G401.6 (cell line): ENCODE measurements at regions not wholly inside any gene's neighbourhood (a gene's known extent, or its start where the extent isn't known, plus 50 kb on each side); places are given as distances from the start of the nearest gene placed in this dataset.

Source experiments
- FAIRE-seq: peaks from 2 replicates; lab custom pipeline; 2012; peaks lifted over from hg19 to GRCh38; lab: Jason Lieb, UNC

GRCh38 chr18:61183798-61184197 lies 149.4 kb upstream of the CDH20 start:
- no peak for FAIRE-seq

- no peak for FAIRE-seq
These were observed 145.3 kb upstream of the CDH20 start for GRCh38 chr18:61187971-61188370.

DNA sequence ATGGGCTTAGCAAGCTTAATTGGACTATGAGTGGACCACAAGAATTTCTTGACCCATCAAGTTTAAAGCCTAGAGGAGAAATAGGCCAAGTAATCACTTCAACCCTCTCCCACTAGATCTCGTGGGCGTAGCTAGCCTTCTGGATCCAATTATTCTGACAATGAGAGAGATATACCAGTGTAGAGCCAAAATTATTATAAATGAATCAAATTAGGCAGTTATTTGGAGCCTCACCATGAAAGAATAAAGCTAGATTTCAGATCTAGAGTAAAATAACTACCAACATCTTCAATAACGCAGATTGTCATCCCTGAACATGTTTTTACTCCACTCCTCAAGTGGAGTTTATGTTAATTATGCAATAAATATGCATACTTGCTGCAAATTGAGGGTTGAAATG lies 143.9 kb upstream of the CDH20 start:
- FAIRE-seq = no peak

DNA sequence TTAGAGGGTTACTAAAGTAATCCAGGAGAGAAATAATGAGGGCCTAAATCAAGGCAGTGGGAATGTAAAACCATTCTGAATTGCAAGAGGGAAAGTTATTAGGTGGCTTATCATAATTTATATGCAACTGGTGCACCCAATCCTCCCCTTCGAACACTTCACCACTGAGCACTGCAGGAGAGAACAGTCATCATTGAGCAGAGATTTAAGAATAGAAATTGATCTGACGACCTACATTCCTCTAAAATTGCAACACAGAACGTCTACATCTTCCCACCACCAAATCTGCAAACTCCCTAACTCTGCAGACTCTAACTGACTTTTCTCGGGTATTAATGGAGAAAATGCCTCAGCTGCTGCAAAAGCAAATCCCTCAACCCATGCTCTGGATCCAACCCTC lies 138.5 kb upstream of the CDH20 start:
- FAIRE-seq = no peak

DNA sequence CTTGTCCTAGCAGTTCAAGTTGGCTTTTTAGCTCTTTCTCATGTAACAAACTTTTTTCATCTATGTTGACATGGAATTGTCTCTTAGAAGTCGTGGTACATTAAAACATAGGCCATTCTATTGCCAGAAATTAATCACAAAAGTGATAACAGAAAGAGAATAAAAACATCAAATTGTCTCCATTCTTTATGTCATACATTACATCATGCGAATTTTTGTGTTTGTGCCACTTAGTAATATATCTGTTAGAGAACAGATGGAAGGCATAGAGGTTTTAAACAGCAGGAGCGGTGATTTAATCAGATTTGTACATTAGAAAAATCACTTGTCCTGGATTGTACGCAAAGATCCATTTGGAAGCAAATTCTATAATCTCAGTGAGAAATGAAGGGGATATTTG lies 136.5 kb upstream of the CDH20 start:
- no peak for FAIRE-seq

- FAIRE-seq = no peak
These were observed 134.7 kb upstream of the CDH20 start for GRCh38 chr18:61198486-61198885.

- no peak for FAIRE-seq
These were observed 133.9 kb upstream of the CDH20 start for GRCh38 chr18:61199171-61199848.

- no peak for FAIRE-seq
These were observed 131.7 kb upstream of the CDH20 start for GRCh38 chr18:61201511-61201910.

GRCh38 chr18:61203151-61203550 lies 130.1 kb upstream of the CDH20 start:
- FAIRE-seq = no peak

DNA sequence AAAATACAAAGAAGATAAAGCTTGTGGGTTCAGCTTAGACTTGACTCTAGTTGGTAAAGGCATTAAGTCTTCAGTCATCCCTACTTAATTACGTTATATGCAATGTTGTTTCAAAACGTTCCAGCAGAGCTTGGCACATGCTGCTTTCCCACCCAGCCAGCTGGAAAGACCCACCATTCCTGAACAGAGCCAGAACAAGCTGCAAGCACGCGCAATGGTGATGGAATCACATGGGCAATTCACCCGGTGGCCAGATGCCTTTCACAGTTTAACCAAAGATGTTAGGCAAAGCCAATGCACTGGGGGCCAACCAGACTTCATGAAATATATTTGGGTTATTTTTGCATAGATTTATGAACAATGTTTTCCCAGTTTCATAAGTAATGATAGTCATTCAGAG lies 123.4 kb upstream of the CDH20 start:
- FAIRE-seq = no peak

DNA sequence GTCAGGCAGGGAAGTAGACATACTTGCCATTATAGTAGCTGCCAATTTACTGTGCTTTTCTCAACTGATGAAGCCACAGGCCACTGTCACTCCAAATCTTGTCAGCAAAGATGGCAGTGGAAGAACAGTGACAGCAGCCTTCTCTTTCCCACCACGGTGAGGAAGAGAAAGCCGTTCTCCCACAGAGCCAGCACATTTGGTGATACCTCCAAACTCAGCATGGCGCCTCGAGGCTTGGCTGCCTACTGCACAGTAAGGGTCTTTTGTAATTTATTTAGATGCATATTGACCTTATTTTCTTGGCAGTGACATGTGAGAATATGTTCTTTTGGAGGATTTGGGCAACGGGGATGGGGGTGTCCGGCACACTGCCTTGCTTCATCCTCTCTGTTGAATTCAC lies 117.2 kb upstream of the CDH20 start:
- no peak for FAIRE-seq

DNA sequence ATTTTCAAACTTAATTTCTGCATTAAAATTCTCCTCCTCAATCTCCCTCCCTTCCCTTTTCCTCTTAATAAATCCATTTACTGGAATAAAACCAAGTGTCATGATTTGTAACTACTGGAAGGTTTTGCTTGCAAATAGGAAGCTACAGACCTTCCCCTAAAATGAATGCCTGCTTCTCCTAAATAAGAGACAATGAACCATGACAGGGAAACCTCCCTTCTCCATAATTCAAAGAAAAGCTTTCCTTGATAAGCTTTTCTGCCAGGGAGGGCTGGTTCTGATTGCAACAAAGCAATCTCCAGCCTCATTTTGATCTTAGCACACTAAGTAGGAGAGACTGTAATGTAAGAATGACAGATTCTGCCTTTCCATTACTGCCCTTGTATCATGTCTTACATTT lies 111.0 kb upstream of the CDH20 start:
- no peak for FAIRE-seq

DNA sequence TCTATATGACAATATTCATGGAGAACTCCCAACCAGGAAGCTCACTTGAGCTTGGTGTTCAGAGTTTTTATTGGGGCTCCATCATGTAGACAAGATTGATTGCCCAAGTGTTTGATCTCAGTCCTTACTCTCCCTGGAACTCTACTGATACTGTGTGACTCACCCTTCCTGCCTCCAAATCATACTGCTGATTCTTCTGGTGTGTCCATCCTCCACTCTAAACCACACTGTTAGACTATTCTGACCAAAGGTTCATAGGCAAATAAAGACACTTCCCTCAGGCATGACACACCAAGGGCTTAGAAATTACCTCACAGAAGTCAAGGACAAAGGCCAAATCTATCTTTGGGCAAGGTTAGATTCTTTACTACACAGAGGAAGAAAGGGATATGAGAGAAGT lies 107.9 kb upstream of the CDH20 start:
- no peak for FAIRE-seq

- FAIRE-seq = no peak
These were observed 96.7 kb upstream of the CDH20 start for GRCh38 chr18:61236356-61237057.

DNA sequence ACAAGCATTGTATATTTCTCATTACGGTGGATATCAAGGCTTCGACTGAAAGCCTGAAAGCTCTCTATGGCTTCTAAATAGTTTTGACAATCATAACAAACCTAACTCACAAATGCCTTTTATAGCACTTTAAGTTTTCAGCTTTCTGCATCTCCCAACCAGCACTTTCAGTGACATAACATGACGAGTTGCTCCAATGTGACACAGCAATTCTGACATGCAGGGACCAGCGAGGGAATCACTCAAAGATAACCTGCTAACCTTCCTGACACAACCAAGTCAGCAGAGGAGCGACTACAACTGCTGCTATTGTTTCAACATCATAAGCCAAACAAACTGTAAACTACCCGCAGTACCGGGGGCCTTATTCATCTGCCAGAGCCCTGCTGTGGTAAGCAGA lies 95.7 kb upstream of the CDH20 start:
- FAIRE-seq = no peak

DNA sequence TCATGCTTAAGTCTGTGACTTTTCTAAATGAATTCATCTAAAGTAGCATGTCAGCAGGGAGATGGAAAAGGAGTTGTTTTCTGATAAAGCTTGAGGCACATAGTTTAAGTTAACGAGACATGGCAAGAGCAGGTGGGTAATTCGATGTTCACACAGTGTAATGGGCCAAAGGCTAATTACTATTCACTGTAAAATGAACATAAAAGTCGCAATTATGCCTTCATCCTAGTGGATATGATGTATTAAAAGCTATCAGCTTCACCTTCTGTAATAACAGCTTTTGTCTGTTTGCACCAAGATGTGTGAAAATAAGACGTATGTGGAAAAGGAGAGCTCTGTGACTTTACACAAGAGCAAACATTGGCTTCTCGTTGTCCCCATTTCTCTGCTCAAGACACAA lies 94.2 kb upstream of the CDH20 start:
- no peak for FAIRE-seq

DNA sequence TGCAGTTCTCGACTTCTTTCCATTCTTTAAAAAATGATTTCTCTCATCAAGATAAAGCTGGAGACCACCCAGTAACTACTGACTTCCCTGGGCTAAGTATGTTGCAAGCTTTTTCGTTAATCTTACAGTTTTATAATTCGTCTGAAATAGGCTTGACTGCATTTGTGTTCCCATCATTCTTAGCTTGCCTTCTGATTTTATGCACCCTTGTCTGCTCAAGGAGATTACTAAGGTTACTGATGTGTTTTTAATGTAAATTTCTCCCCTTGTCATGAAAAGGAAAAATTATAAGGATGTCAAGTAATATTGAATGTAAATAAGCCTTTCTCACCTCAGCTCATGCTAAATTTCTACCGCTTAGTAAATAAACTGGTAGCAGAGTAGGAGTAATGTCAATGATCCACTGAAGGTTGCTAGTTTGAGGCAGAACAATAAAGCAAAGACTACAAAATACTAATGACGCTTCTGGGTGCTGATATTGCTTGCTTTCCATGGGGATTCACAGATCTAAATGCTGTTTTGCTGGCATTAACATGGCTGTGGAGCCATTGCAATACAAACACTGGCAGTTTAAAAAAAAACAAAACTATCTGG lies 91.9 kb upstream of the CDH20 start:
- no peak for FAIRE-seq

DNA sequence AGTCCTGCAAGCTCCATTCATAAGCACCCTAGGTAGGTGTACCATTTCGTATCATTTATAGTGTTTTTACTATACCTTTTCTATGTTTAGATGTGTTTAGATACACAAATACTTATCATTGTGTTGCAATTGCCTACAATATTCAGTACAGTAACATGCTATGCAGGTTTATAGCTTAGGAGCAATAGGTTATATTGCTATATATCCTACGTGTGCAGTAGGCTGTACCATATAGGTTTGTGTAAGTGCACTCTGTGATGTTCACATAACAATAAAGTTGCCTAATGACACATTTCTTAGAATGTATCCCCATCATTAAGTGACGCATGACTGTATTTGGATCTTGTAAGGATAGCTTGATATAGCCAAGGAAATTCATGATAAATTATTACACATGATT lies 88.6 kb upstream of the CDH20 start:
- no peak for FAIRE-seq

DNA sequence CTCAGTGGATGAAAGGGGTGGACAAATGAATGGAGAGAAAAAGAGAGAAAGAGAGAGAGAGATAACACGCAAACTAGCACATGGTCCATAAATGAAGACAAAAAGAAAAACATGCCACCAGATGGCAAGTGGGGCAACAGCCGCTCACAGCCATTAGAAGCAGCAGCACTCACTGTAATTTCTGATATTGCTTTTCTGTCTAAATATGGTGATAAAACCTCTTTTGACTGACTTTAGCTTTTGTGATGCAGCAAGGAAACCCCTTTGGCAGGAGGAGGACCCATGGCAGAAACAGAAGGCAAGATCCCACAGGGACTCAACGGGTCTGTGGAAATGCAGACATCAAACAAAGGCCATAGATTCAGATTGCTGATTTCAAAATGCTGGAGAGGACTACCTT lies 88.0 kb upstream of the CDH20 start:
- no peak for FAIRE-seq

DNA sequence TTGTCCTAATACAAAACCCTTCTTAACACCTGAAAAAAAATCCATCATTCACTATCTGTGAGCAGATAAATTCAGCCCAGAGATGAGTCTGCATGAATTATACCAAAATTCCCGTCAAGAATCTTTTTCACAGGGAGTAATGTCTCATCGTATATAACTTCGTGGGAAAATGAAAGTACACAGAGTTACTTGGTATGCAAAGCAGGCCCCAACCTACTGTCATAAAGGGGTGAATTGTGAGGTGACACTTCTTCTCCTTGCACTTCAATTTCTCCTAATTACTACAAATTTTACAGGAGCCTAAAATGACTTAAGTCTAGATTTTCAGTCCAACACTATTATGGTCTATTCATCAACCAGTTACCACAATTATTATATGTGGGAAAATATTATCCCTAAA lies 84.6 kb upstream of the CDH20 start:
- no peak for FAIRE-seq

DNA sequence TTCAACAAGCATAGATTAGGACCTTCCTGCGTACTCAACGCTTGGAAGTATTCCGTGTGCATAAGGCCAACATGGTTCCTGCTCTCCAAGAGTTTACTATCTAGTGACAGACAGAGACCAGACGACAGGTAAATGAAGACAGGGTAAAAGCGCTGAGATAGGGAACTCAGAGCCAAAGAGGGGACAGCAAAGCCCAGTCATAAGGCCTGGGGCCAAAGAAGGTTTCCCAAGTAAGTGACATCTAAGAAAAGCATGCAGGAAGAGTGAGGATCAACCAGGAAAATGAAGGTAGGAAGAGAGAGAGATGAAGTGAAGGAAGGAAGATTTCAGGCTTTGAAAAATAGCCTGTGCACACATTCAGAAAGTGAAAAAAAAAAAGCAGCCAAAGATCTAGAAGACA lies 76.9 kb upstream of the CDH20 start:
- no peak for FAIRE-seq

GRCh38 chr18:61261870-61262269 lies 71.4 kb upstream of the CDH20 start:
- no peak for FAIRE-seq

DNA sequence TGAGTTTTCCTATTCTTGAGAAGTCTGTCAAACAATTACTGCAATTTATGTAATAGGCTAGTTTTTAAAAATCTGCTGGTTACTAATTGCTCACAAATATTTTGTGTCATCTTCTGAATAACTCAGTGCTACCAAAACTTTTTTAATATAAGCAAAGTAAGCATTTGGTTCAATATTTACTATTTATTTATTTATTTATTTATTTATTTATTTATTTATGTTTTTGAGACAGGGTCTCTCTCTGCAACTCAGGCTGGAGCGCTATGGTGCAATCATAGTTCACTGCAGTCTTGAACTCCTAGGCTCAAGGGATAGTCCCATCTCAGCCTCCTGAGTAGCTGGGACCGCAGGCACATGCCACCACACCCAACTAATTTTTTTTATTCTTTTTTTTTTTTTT lies 60.4 kb upstream of the CDH20 start:
- no peak for FAIRE-seq

DNA sequence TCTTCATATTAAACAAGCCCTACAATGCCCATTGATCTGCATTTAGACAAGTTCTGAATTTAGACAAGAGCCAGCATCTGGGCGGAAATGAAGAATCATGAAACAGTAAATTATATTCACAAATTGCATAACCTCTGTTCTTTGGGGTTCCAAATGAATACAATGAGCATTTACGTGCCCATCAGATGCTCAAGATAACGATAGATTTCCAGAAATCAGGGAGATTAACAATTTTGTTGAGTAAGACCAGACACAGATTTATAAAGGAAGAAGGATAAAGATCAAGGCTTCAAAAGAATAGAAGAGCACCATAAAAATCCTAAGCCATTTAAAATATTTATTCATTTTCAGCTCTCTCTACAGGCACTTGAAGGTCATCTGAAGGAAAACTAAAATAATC lies 59.7 kb upstream of the CDH20 start:
- no peak for FAIRE-seq
